Fibroblast of mammary gland (primary cell): ENCODE measurements at regions not wholly inside any gene's neighbourhood (a gene's known extent, or its start where the extent isn't known, plus 50 kb on each side); places are given as distances from the start of the nearest gene placed in this dataset.

Source experiments
- DNase-seq: peaks from one replicate; pipeline ENCODE4 v3.0.0-alpha.2; 2010; ENCODE audit warnings: low read depth
- H3K4me3 ChIP-seq: 2 replicates; pipeline ENCODE4 v1.5.1; 2011; ENCODE audit warnings: low read depth, mild to moderate bottlenecking, low read length, moderate library complexity; ENCODE audit not compliant: control insufficient read depth
- TF ChIP-seq, protein P1 (sequence below): conservative IDR thresholded peaks from 2 replicates; pipeline ENCODE4 v1.5.1; 2011; ENCODE audit warnings: low read depth, low read length, inconsistent platforms; ENCODE audit not compliant: control insufficient read depth, insufficient read depth

- no peak for DNase-seq
- no peak overlapping the region for H3K4me3 ChIP-seq
- TF ChIP-seq, protein P1, sequence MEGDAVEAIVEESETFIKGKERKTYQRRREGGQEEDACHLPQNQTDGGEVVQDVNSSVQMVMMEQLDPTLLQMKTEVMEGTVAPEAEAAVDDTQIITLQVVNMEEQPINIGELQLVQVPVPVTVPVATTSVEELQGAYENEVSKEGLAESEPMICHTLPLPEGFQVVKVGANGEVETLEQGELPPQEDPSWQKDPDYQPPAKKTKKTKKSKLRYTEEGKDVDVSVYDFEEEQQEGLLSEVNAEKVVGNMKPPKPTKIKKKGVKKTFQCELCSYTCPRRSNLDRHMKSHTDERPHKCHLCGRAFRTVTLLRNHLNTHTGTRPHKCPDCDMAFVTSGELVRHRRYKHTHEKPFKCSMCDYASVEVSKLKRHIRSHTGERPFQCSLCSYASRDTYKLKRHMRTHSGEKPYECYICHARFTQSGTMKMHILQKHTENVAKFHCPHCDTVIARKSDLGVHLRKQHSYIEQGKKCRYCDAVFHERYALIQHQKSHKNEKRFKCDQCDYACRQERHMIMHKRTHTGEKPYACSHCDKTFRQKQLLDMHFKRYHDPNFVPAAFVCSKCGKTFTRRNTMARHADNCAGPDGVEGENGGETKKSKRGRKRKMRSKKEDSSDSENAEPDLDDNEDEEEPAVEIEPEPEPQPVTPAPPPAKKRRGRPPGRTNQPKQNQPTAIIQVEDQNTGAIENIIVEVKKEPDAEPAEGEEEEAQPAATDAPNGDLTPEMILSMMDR, result no peak
Measured at GRCh38 chr1:81700728-81701470, 99.8 kb upstream of the ADGRL2 start.

GRCh38 chr1:81699234-81699633 lies 101.5 kb upstream of the ADGRL2 start:
- H3K4me3 ChIP-seq, result no peak overlapping the region
- TF ChIP-seq, protein P1, result no peak
- peak; percentile 86 for DNase-seq

DNA sequence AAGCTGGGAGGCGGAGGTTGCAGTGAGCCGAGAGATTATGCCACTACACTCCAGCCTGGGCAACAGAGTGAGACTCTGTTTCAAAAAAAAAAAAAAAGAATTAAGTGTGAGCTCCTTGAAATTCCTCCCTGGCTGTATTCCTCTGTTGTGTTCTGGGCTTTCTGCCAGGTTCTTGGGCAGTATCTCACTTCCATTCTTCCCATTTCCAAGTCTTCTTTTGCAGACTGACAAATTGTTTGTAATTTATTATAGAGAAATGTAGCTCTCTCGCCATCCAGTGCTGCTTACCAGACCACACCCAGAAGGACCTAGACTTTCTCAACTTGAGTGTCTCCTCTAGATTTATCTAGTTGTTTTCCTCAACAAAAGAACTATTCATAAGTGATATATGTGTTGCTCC lies 105.0 kb upstream of the ADGRL2 start:
- TF ChIP-seq, protein P1, result no peak
- peak; percentile 87 for DNase-seq
- H3K4me3 ChIP-seq, result no peak overlapping the region

DNA sequence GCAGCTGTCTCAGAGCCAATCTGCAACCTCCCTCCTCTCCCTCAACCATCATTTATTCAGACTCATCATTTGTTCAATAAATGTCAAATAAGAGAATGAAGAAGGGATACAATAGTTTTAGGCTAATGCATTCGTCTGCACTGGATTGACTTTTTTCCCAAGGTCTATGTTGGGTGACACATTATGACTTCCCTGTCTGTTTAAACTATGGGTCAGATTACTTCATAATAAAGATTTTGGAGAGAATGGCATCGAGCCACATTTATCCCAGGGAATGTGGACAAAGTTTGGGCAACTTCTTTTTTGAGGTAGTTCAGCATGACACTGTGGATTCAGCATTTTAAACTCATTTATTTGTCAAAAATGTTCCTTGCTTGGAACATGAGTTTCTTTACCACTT lies 107.4 kb upstream of the ADGRL2 start:
- H3K4me3 ChIP-seq, result no peak overlapping the region
- TF ChIP-seq, protein P1, result no peak
- DNase-seq, result peak; percentile 27

DNA sequence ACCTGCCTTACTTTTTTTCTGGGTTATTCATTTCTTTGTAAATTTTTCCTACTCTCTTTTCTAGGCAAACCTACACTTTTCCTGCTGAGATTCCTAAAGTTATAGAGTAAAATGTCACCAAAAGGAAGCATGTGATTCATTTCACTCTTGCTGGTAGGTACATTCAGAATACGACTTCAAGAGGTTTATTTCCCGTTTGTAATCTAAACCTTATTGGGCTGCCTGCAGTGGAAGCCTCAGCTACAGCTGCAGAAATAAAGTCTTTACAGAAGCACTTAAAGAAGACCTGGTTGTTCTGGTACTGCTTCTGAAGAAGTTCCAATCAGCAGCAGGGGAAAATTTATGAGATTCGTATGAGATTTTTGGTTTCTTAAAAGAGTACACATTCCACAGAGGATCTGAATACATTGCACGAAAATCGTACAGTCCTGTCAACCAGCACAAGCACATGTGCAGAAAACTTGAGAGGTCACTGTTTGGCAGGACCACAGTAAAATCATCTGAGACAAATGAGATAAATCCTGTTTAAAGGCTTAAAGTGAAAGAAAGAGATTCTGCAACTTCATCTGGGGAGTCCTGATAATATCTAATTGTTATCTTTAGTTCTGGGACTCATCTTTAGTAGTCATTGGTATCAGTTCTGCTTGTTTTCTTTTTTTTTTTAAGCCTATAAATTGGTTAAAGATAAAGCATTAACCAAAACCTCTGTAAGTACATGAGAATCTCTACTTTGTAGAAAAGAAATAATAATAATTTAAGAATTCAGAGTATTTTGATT lies 109.9 kb upstream of the ADGRL2 start:
- peak; percentile 54 for DNase-seq
- TF ChIP-seq, protein P1, result no peak
- no peak overlapping the region for H3K4me3 ChIP-seq

DNA sequence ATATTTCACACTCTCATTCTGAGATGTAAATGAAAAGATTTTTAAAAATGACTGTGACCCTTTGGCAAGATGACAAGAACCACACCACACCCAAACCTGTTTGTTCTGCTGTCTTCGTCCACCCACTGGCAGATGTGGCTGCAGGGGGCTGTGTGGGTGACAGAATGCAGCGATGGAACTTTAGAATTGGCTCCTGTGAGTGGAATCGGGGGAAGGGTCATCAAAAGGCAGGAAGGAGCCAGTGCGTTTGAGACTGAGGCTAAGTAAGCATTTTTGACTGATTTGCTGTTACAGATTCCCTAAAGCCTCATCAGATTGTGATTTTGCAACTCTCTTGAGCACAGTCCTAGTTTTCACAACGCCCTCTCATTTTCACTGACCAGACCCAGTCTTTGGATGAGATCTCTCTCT lies 111.2 kb upstream of the ADGRL2 start:
- DNase-seq, result peak; percentile 93
- TF ChIP-seq, protein P1, result no peak
- H3K4me3 ChIP-seq, result no peak overlapping the region
